Endothelial cell (in vitro differentiated cells): ENCODE measurements at regions not wholly inside any gene's neighbourhood (a gene's known extent, or its start where the extent isn't known, plus 50 kb on each side); places are given as distances from the start of the nearest gene placed in this dataset.
"Not testable (repeated sequence)": the region's sequence is repeated elsewhere in the genome, so short reads cannot be mapped to it uniquely, and the experiment has no call there.

Experiments used
- DNase-seq: peaks from one replicate; pipeline ENCODE4 v3.0.0; 2021; ENCODE audit warnings: low spot score
- H3K27ac Mint-ChIP-seq: one replicate; pipeline ENCODE4 v1.8.0; 2021; ENCODE audit warnings: mixed read lengths, inconsistent platforms; ENCODE audit not compliant: unreplicated experiment
- H3K27me3 Mint-ChIP-seq: one replicate; pipeline ENCODE4 v1.8.0; 2021; ENCODE audit warnings: mild to moderate bottlenecking, moderate library complexity, mixed read lengths, inconsistent platforms; ENCODE audit not compliant: unreplicated experiment
- H3K36me3 Mint-ChIP-seq: one replicate; pipeline ENCODE4 v1.8.0; 2021; ENCODE audit warnings: mild to moderate bottlenecking, low read depth, mixed read lengths, inconsistent platforms; ENCODE audit not compliant: unreplicated experiment
- H3K4me1 Mint-ChIP-seq: one replicate; pipeline ENCODE4 v1.8.0; 2021; ENCODE audit warnings: mild to moderate bottlenecking, mixed read lengths, inconsistent platforms; ENCODE audit not compliant: unreplicated experiment
- H3K4me3 Mint-ChIP-seq: one replicate; pipeline ENCODE4 v1.8.0; 2021; ENCODE audit warnings: mild to moderate bottlenecking, mixed read lengths, inconsistent platforms; ENCODE audit not compliant: unreplicated experiment
- H3K9me3 Mint-ChIP-seq: one replicate; pipeline ENCODE4 v1.8.0; 2021; ENCODE audit warnings: mixed read lengths, inconsistent platforms; ENCODE audit not compliant: unreplicated experiment
- TF ChIP-seq, protein P1 (sequence below): fragments of 200-600 bp; sonication (generic); IDR thresholded peaks from one replicate; pipeline ENCODE4 v1.5.0; 2021; ENCODE audit warnings: antibody characterized with exemption; ENCODE audit not compliant: unreplicated experiment

DNA sequence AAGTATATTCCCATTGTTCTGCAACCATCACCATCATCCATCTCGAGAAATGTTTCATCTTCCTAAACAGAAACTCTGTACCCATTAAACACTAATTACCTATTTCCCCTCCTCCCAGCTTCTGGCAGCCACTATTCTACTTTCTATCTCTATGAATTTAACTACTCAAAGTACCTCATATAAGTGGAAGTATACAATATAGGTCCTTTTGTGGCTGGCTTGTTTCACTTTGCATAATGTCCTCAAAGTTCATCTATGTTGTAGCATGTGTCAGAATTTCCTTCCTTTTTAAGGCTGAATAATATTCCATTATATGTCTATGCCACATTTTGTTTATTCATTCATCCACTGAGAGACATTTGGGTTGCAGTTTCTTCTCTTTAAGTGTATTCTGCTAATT, 159.4 kb downstream of the KCNRG start:
- Mint-ChIP-seq H3K9me3 (no peaks in the 10 kb centered on the region), H3K27ac (no peak overlapping the region), H3K4me3 (no peak overlapping the region), H3K27me3 (peaks cover 1% of the 10 kb centered on the region), H3K36me3 (no peaks in the 10 kb centered on the region), H3K4me1 (no peaks in the 10 kb centered on the region)
- TF ChIP-seq, protein P1, sequence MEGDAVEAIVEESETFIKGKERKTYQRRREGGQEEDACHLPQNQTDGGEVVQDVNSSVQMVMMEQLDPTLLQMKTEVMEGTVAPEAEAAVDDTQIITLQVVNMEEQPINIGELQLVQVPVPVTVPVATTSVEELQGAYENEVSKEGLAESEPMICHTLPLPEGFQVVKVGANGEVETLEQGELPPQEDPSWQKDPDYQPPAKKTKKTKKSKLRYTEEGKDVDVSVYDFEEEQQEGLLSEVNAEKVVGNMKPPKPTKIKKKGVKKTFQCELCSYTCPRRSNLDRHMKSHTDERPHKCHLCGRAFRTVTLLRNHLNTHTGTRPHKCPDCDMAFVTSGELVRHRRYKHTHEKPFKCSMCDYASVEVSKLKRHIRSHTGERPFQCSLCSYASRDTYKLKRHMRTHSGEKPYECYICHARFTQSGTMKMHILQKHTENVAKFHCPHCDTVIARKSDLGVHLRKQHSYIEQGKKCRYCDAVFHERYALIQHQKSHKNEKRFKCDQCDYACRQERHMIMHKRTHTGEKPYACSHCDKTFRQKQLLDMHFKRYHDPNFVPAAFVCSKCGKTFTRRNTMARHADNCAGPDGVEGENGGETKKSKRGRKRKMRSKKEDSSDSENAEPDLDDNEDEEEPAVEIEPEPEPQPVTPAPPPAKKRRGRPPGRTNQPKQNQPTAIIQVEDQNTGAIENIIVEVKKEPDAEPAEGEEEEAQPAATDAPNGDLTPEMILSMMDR: no peak
- no peak for DNase-seq

DNA sequence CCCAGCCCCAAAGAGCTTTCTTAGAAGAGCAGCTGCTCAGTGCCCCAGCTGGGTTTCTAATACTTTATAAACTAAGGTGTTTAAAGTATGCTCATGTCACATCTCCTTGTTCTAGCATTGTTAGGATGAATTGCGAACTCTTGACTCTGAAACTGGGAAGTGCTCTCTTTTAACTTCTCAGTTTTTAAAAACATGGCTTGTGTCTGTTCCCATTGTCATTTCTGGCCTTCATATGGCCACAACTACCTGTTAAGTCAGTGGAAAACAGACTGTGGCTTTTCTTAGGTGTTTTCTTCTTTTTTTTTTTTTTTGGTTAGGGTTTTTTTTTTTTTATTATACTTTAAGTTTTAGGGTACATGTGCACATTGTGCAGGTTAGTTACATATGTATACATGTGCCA, 164.7 kb downstream of the KCNRG start:
- Mint-ChIP-seq H3K4me3 (no peak overlapping the region), H3K9me3 (no peaks in the 10 kb centered on the region), H3K27me3 (no peaks in the 10 kb centered on the region), H3K4me1 (no peaks in the 10 kb centered on the region), H3K27ac (no peak overlapping the region), H3K36me3 (peaks cover 2% of the 10 kb centered on the region)
- TF ChIP-seq, protein P1: no peak
- DNase-seq: no peak

DNA sequence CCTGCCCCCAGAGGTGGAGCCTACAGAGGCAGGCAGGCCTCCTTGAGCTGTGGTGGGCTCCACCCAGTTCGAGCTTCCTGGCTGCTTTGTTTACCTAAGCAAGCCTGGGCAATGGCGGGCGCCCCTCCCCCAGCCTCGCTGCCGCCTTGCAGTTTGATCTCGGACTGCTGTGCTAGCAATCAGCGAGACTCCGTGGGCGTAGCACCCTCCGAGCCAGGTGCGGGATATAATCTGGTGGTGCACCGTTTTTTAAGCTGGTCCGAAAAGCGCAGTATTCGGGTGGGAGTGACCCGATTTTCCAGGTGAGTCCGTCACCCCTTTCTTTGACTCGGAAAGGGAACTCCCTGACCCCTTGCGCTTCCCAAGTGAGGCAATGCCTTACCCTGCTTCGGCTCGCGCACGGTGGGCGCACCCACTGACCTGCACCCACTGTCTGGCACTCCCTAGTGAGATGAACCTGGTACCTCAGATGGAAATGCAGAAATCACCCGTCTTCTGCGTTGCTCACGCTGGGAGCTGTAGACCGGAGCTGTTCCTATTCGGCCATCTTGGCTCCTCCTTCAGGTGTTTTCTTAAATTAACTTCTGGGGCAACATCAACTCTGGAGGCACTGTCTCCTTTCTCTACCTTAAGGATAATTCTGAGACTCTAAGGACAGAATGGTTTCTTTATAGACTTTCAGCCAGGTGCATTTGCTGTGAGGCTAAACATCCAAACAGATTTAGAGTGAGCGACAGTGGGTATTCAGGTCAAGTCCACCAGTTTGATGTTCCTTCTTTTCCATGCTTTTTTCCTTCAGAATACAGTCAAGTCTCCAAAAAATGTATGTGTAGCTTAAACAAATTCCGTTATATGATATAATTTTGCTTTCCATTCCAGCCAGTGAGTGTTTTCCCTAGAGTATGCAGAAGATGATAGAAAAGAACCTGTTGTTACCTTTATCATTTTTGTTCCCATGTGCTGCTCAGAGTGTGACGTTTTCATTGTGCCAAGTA, 170.8 kb downstream of the KCNRG start:
- H3K27ac Mint-ChIP-seq: peak overlapping the region; percentile 78
- H3K4me3 Mint-ChIP-seq: peak overlapping the region; percentile 65
- not testable (repeated sequence) for H3K9me3 Mint-ChIP-seq, DNase-seq, H3K27me3 Mint-ChIP-seq, H3K4me1 Mint-ChIP-seq, H3K36me3 Mint-ChIP-seq

DNA sequence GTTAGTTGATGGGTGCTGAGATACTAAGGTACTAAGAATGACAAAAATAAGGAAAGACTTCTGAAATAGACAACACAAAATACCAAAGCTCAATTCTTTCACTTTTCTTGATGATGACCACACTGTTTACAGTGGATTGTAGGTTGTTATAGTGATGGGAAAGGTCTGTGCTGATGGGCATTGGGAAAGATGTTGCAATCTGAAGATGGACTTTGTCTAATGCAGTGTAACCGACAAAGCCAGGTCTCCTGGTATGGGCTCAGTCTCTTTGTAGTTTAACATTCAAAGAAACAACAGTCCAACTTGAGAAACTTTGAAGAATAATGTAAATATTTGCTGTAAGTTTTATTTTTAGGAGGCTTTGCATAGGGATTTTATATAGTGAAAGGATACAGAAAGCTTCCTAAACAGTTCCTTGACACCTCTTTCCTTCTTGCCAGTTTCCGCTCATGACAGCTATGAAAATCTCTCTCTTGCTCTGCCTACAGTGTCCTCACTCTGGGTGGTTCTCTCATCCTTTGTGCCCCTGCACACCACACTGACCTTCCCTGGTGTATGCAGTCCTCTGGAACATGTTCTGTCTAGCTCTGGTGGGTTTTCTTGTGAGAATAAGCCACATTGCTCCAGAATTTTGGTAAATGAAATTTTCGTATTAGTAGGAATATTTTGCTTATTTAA, 172.2 kb downstream of the KCNRG start:
- Mint-ChIP-seq H3K9me3 (no peaks in the 10 kb centered on the region), H3K4me3 (no peak overlapping the region)
- DNase-seq: no peak

DNA sequence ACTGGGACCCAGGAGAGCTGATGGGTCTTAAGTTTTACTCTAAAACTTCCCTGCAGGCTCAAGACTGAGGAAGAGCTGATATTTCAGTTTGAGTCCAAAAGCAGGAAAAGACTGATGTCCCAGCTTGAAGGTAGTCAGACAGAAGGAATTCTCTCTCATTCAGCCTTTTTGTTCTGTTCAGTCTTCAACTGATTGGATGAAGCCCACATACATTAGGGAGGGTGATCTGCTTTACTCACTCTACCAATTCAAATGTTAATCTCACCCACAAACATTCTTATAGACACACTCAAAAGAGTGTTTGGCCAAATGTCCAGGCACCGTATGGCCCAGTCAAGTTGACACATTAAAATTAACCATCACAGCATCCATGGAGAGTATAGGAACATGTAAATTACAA, 173.5 kb downstream of the KCNRG start:
- no peak overlapping the region for H3K27ac Mint-ChIP-seq
- no peaks in the 10 kb centered on the region for H3K9me3 Mint-ChIP-seq
- TF ChIP-seq, protein P1: no peak
- H3K36me3 Mint-ChIP-seq: peaks cover 3% of the 10 kb centered on the region
- H3K27me3 Mint-ChIP-seq: peaks cover 3% of the 10 kb centered on the region
- H3K4me3 Mint-ChIP-seq: no peak overlapping the region
- H3K4me1 Mint-ChIP-seq: peaks cover 12% of the 10 kb centered on the region
- no peak for DNase-seq

More for the DNA sequence above, 172.2 kb downstream of the KCNRG start:
- Mint-ChIP-seq H3K27ac (no peak overlapping the region), H3K36me3 (peaks cover 3% of the 10 kb centered on the region), H3K27me3 (peaks cover 3% of the 10 kb centered on the region), H3K4me1 (peaks cover 12% of the 10 kb centered on the region)
- TF ChIP-seq, protein P1: no peak
